Neuronal stem cell (in vitro differentiated cells): ENCODE measurements at regions not wholly inside any gene's neighbourhood (a gene's known extent, or its start where the extent isn't known, plus 50 kb on each side); places are given as distances from the start of the nearest gene placed in this dataset.

ENCODE experiments used
- DNase-seq: peaks from one replicate; pipeline ENCODE4 v3.0.0-alpha.2; 2013; ENCODE audit warnings: low spot score
- H2AFZ ChIP-seq: one replicate; pipeline ENCODE4 v1.6.1; 2013; ENCODE audit warnings: mild to moderate bottlenecking, low read length, inconsistent platforms
- H2AK5ac ChIP-seq: 2 replicates; pipeline ENCODE4 v1.6.1; 2013; ENCODE audit warnings: low read depth, mild to moderate bottlenecking, inconsistent platforms, low read length, moderate library complexity, mixed read lengths
- H2BK120ac ChIP-seq: 2 replicates; pipeline ENCODE4 v1.6.1; 2013; ENCODE audit warnings: low read depth, mild to moderate bottlenecking, inconsistent platforms, low read length, moderate library complexity, mixed read lengths
- H2BK12ac ChIP-seq: one replicate; pipeline ENCODE4 v1.6.1; 2013; ENCODE audit warnings: low read length, inconsistent platforms
- H2BK15ac ChIP-seq: 2 replicates; pipeline ENCODE4 v1.6.1; 2013; ENCODE audit warnings: mild to moderate bottlenecking, low read length, inconsistent platforms, mixed read lengths
- H2BK5ac ChIP-seq: one replicate; pipeline ENCODE4 v1.6.1; 2013; ENCODE audit warnings: inconsistent platforms, mild to moderate bottlenecking, low read length, moderate library complexity
- H3K14ac ChIP-seq: one replicate; pipeline ENCODE4 v1.6.1; 2013; ENCODE audit warnings: low read length, inconsistent platforms
- H3K18ac ChIP-seq: 2 replicates; pipeline ENCODE4 v1.6.1; 2013; ENCODE audit warnings: low read length, inconsistent platforms
- H3K23ac ChIP-seq: 2 replicates; pipeline ENCODE4 v1.6.1; 2013; ENCODE audit warnings: low read depth, mild to moderate bottlenecking, mixed read lengths, low read length, inconsistent platforms; ENCODE audit not compliant: poor library complexity
- H3K27ac ChIP-seq: replicated peaks from 3 replicates; pipeline ENCODE4 v1.5.1; 2013; ENCODE audit warnings: low read length, inconsistent platforms
- H3K27me3 ChIP-seq, 3 experiments: 2 replicates each; pipeline ENCODE4 v1.6.1; 2013; ENCODE audit warnings: low read length in 3 of 3, mild to moderate bottlenecking in 2 of 3, inconsistent platforms in 1 of 3, low read depth in 1 of 3, mixed read lengths in 1 of 3, moderate library complexity in 1 of 3; ENCODE audit not compliant: control insufficient read depth in 3 of 3, insufficient read depth in 3 of 3
- H3K36me3 ChIP-seq, 2 donors: replicated peaks in 1 of 2; 2 replicates each; pipeline ENCODE4 v1.6.1; 2013; ENCODE audit warnings: low read length in 2 of 2; ENCODE audit not compliant: control insufficient read depth in 2 of 2, insufficient read depth in 2 of 2
- H3K4ac ChIP-seq: 2 replicates; pipeline ENCODE4 v1.6.1; 2013; ENCODE audit warnings: inconsistent platforms, mild to moderate bottlenecking, low read length, moderate library complexity
- H3K4me1 ChIP-seq, 2 donors: 1 replicate in 1 of 2; 2 replicates in 1 of 2; pipeline ENCODE4 v1.6.1; 2013; ENCODE audit warnings: low read length in 2 of 2, low read depth in 1 of 2; ENCODE audit not compliant: control insufficient read depth in 2 of 2, insufficient read depth in 1 of 2
- H3K4me2 ChIP-seq: one replicate; pipeline ENCODE4 v1.6.1; 2013; ENCODE audit warnings: mild to moderate bottlenecking, low read length, inconsistent platforms; ENCODE audit not compliant: insufficient read depth, poor library complexity, severe bottlenecking
- H3K4me3 ChIP-seq, 2 donors: 2 replicates each; pipeline ENCODE4 v1.5.1; 2013; ENCODE audit warnings: low read length in 2 of 2, mild to moderate bottlenecking in 2 of 2, inconsistent platforms in 1 of 2, moderate library complexity in 1 of 2
- H3K79me1 ChIP-seq: one replicate; pipeline ENCODE4 v1.6.1; 2013; ENCODE audit warnings: low read depth, mild to moderate bottlenecking, inconsistent platforms, low read length, moderate library complexity
- H3K9ac ChIP-seq: one replicate; pipeline ENCODE4 v1.6.1; 2013; ENCODE audit warnings: mild to moderate bottlenecking, low read depth, low read length, inconsistent platforms; ENCODE audit not compliant: poor library complexity
- H3K9me3 ChIP-seq, 2 donors: replicated peaks in 1 of 2; 2 replicates each; pipeline versions ENCODE3 to v1.6.1; 2013; ENCODE audit warnings: low read length in 2 of 2, mild to moderate bottlenecking in 2 of 2, inconsistent platforms in 1 of 2, low read depth in 1 of 2, mixed read lengths in 1 of 2, moderate library complexity in 1 of 2; ENCODE audit not compliant: control insufficient read depth in 2 of 2, insufficient read depth in 1 of 2
- H4K8ac ChIP-seq: one replicate; pipeline ENCODE4 v1.6.1; 2013; ENCODE audit warnings: low read depth, mild to moderate bottlenecking, inconsistent platforms, low read length, moderate library complexity
- H4K91ac ChIP-seq: one replicate; pipeline ENCODE4 v1.6.1; 2013; ENCODE audit warnings: low read length, low read depth, mild to moderate bottlenecking, inconsistent platforms; ENCODE audit not compliant: poor library complexity
- WGBS, 2 donors: extraction: QIAGEN DNeasy Blood & Tissue Kit; methylation state at CpG; one replicate each; pipeline ENCODE4 v1.1.7; 2013; ENCODE audit warnings: missing lambda C conversion rate in 2 of 2, mixed read lengths in 1 of 2; ENCODE audit not compliant: insufficient read length in 2 of 2, insufficient replicate concordance in 1 of 2; ENCODE audit errors: extremely low coverage in 2 of 2; 5-methylcytosine and 5-hydroxymethylcytosine counted together

DNA sequence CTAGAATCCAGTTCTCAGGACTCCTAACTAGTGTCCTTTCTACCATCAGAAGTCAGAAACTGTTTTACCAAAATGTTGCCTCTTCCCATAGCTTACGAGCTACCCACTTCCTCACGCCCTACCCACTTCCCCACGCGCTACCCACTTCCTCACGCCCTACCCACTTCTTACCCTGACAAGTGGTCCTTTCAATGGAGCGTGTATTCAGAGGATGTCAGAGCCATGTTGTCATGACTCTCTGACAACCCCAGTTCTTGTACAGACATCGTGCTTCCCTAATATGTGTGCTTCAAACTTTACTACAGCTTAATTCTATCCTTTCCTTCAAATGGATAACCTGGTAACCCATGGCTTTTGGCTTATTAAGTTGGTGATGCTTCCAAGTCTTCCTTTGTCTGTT, 84.8 kb upstream of the PHF14 start:
- H2AK5ac ChIP-seq: no peak overlapping the region
- no peak overlapping the region for H4K8ac ChIP-seq
- H3K9me3 ChIP-seq: no peaks in the 10 kb centered on the region
- H3K4me2 ChIP-seq: no peak overlapping the region
- H3K27ac ChIP-seq: no peak overlapping the region
- H2AFZ ChIP-seq: peak overlapping the region; percentile 61
- H2BK15ac ChIP-seq: no peak overlapping the region
- H4K91ac ChIP-seq: no peak overlapping the region
- no peak overlapping the region for H3K4me3 ChIP-seq
- H3K27me3 ChIP-seq: no peaks in the 10 kb centered on the region
- H3K36me3 ChIP-seq: no peaks in the 10 kb centered on the region
- no peaks in the 10 kb centered on the region for H3K4me1 ChIP-seq
- H2BK12ac ChIP-seq: no peak overlapping the region
- no peak overlapping the region for H3K4ac ChIP-seq
- no peak overlapping the region for H3K9ac ChIP-seq
- no peak overlapping the region for H3K23ac ChIP-seq
- no peak overlapping the region for H2BK5ac ChIP-seq
- no peak overlapping the region for H3K14ac ChIP-seq
- no peak overlapping the region for H3K18ac ChIP-seq
- no peak overlapping the region for H2BK120ac ChIP-seq
- H3K79me1 ChIP-seq: no peaks in the 10 kb centered on the region
- DNase-seq: no peak
- 100% methylated on average over 5 of the region's 7 CpGs; no CpG with 5 or more reads in 1 of the 2 donors for WGBS, 2 donors

DNA sequence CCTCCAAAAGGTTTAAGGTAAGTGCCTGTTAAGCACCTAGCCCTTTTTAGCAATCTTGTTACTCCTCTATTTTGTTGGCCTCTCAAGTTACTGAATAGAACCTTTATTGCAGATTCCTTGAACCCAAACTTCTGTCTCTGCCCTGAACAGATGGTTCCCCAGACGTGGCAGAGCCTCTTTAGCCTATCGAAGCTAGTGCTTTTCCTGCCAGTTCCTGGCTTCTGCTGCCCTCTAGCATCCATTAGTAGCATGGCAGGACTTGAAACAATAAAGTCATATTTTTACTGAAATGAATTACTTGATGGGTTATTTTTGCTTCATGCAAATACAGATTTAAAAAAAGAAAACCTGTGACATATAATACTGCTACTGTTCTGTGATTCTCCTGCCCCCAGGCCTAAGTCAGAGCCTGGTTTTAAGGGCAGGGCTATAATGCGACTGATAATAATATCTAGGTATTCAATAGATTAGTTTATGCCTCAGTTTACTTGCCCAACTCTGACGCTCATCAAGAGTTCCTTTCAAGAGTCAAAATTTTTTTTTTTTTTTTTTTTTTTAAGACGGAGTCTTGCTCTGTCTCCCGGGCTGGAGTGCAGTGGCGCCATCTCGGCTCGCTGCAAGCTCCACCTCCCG, 84.3 kb upstream of the PHF14 start:
- no peaks in the 10 kb centered on the region for H3K79me1 ChIP-seq
- H3K36me3 ChIP-seq: no peaks in the 10 kb centered on the region
- WGBS, 2 donors: no CpG with 5 or more reads among the region's 10 CpGs
- no peak overlapping the region for H2BK5ac ChIP-seq
- no peak overlapping the region for H3K18ac ChIP-seq
- no peak overlapping the region for H3K9ac ChIP-seq
- no peak overlapping the region for H3K27ac ChIP-seq
- no peak overlapping the region for H2AK5ac ChIP-seq
- no peak overlapping the region for H3K4me2 ChIP-seq
- peak overlapping the region; percentile 61 for H2AFZ ChIP-seq
- no peak overlapping the region for H4K91ac ChIP-seq
- H3K27me3 ChIP-seq: no peaks in the 10 kb centered on the region
- no peak overlapping the region for H2BK15ac ChIP-seq
- H3K4ac ChIP-seq: no peak overlapping the region
- H4K8ac ChIP-seq: no peak overlapping the region
- H3K4me3 ChIP-seq: no peak overlapping the region
- H2BK120ac ChIP-seq: no peak overlapping the region
- no peak overlapping the region for H2BK12ac ChIP-seq
- no peak overlapping the region for H3K23ac ChIP-seq
- peak; percentile 32 for DNase-seq
- H3K14ac ChIP-seq: no peak overlapping the region
- H3K9me3 ChIP-seq: no peaks in the 10 kb centered on the region
- H3K4me1 ChIP-seq: no peaks in the 10 kb centered on the region

DNA sequence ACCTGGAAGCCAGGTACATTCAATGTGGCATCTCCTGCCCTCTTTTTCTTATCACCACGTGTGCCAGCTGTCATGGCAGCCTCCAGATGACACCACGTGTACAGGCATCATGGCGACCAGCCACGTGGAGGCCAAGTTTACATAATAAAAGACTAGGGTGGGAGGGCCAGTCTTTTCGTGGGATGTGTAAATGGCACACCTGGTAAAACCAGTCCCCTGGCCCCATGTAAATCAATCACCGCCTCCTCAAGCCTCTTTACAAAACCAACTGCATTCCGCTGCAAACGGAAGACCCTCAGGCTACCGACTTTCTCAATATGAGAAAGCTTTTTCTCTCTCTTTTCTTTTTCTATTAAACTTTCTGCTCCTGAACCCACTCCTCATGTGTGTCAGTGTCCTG, 65.1 kb upstream of the PHF14 start:
- DNase-seq: no peak
- H3K23ac ChIP-seq: no peak overlapping the region
- no peak overlapping the region for H2AK5ac ChIP-seq
- no peak overlapping the region for H2BK5ac ChIP-seq
- no peak overlapping the region for H4K91ac ChIP-seq
- no peak overlapping the region for H3K4me3 ChIP-seq
- H3K4ac ChIP-seq: no peak overlapping the region
- H3K9me3 ChIP-seq: peaks cover 3 to 12% of the 10 kb centered on the region in 2 donors
- no peak overlapping the region for H3K14ac ChIP-seq
- peaks cover 0 to 8% of the 10 kb centered on the region in 2 donors for H3K4me1 ChIP-seq
- H3K27ac ChIP-seq: no peak overlapping the region
- H3K36me3 ChIP-seq: no peaks in the 10 kb centered on the region
- H3K79me1 ChIP-seq: no peaks in the 10 kb centered on the region
- no peak overlapping the region for H4K8ac ChIP-seq
- no peaks in the 10 kb centered on the region for H3K27me3 ChIP-seq
- no peak overlapping the region for H3K9ac ChIP-seq
- peak overlapping the region; percentile 36 for H2AFZ ChIP-seq
- no peak overlapping the region for H2BK120ac ChIP-seq
- WGBS, 2 donors: no CpG with 5 or more reads among the region's 9 CpGs
- H2BK15ac ChIP-seq: no peak overlapping the region
- H3K4me2 ChIP-seq: no peak overlapping the region
- H3K18ac ChIP-seq: no peak overlapping the region
- no peak overlapping the region for H2BK12ac ChIP-seq

DNA sequence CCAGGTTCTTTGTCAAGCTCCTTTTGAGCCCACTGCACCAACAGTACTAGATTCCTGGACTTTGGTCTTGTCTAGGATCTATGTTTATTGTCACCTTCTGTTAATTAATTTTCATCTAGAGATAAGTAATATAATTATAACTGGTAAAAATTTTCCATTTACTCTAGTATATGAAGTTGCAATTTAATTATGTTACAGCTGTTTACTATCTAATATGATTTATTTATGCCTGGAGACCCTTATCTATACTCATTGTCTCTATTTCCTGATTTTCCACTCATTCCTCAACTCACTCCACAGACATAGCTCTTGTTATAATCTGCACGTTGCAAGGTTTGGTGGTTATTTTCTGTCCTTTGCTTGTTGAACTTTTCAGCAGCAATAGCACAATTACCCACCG, 63.2 kb upstream of the PHF14 start:
- H3K9me3 ChIP-seq: peaks cover 3 to 12% of the 10 kb centered on the region in 2 donors
- H2BK15ac ChIP-seq: no peak overlapping the region
- DNase-seq: no peak
- no peak overlapping the region for H3K27ac ChIP-seq
- H4K91ac ChIP-seq: no peak overlapping the region
- no peak overlapping the region for H2AK5ac ChIP-seq
- no peaks in the 10 kb centered on the region for H3K36me3 ChIP-seq
- no peak overlapping the region for H2BK120ac ChIP-seq
- H3K18ac ChIP-seq: no peak overlapping the region
- H3K4ac ChIP-seq: no peak overlapping the region
- H2BK5ac ChIP-seq: no peak overlapping the region
- no peak overlapping the region for H4K8ac ChIP-seq
- no peak overlapping the region for H2AFZ ChIP-seq
- no peaks in the 10 kb centered on the region for H3K79me1 ChIP-seq
- H3K4me3 ChIP-seq: no peak overlapping the region
- H3K14ac ChIP-seq: no peak overlapping the region
- no peak overlapping the region for H2BK12ac ChIP-seq
- no CpG with 5 or more reads among the region's 2 CpGs for WGBS, 2 donors
- H3K23ac ChIP-seq: no peak overlapping the region
- no peak overlapping the region for H3K9ac ChIP-seq
- H3K27me3 ChIP-seq: no peaks in the 10 kb centered on the region
- peaks cover 0 to 15% of the 10 kb centered on the region in 2 donors for H3K4me1 ChIP-seq
- no peak overlapping the region for H3K4me2 ChIP-seq
